GM12891 (cell line): ENCODE measurements at regions not wholly inside any gene's neighbourhood (a gene's known extent, or its start where the extent isn't known, plus 50 kb on each side); places are given as distances from the start of the nearest gene placed in this dataset.

Experiments used
- PAX5 ChIP-seq: IDR thresholded peaks from 2 replicates; pipeline ENCODE4 v1.6.1; 2011; ENCODE audit warnings: low read length, moderate library complexity, mild to moderate bottlenecking; ENCODE audit not compliant: insufficient read depth, severe bottlenecking
- POLR2A ChIP-seq: IDR thresholded peaks from 2 replicates; pipeline ENCODE4 v1.6.1; 2011; ENCODE audit warnings: low read depth, low read length, control low read depth
- POLR2AphosphoS5 ChIP-seq: IDR thresholded peaks from 2 replicates; pipeline ENCODE4 v1.6.1; 2011; ENCODE audit warnings: low read depth, low read length, control low read depth
- POU2F2 ChIP-seq: IDR thresholded peaks from 2 replicates; pipeline ENCODE4 v1.6.1; 2011; ENCODE audit warnings: low read depth, mild to moderate bottlenecking, control low read depth, low read length, moderate library complexity
- SPI1 ChIP-seq: IDR thresholded peaks from 2 replicates; pipeline ENCODE4 v1.6.1; 2011; ENCODE audit warnings: low read depth, low read length, control low read depth
- TAF1 ChIP-seq: IDR thresholded peaks from 2 replicates; pipeline ENCODE4 v1.6.1; 2011; ENCODE audit warnings: low read depth, low read length, control low read depth

DNA sequence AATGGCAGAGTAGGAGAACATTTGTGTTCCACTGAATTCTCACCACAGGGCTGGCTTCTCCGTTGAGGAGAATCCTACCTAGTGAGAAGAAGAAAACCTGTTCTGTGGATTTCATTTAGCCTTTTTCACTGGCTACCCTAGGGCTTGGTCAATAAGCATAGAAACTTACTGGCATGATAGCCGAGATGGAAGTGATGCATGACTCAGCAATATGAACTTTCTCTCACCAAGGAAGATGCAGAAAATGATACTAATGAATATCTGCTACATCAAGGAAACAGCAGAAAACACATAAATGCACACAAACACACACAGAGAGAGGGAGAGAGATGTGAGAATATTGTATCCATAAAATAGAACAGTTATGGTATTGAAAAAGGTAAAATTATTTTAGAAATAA, 216.3 kb downstream of the HHIP start:
- TF ChIP-seq SPI1 (no peak), TAF1 (no peak), POLR2AphosphoS5 (no peak), POLR2A (no peak), POU2F2 (no peak), PAX5 (no peak)
